ENCODE measurements at regions not wholly inside any gene's neighbourhood (a gene's known extent, or its start where the extent isn't known, plus 50 kb on each side); places are given as distances from the start of the nearest gene placed in this dataset.
"Not testable (repeated sequence)": the region's sequence is repeated elsewhere in the genome, so short reads cannot be mapped to it uniquely, and the experiment has no call there.

DNA sequence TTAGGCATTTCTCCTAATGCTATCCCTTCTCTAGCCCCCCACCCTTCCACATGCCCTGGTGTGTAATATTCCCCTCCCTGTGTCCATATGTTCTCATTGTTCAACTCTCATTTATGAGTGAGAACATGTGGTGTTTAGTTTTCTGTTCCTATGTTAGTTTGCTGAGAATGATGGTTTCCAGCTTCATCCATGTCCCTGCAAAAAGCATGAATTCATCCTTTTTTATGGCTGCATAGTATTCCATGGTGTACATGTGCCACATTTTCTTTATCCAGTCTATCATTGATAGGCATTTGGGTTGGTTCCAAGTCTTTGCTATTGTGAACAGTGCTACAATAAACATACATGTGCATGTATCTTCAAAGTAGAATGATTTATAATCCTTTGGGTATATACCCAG is 161.0 kb upstream of the ZNF644 start:
- CTCF ChIA-PET (ENCODE audit: low intra/inter-chr PET ratio); H3K9me3 ChIP-seq (replicated peaks; ENCODE audit: control insufficient read depth, insufficient read depth, low read depth, low read length); H3K4me1 ChIP-seq (replicated peaks in 1 of 2; ENCODE audit: control insufficient read depth in 2 of 2, insufficient read depth in 2 of 2, low read length in 2 of 2); H3K9me1 ChIP-seq (ENCODE audit: control insufficient read depth, insufficient read depth, low read length); H3K4me3 ChIP-seq; H3K36me3 ChIP-seq (ENCODE audit: control insufficient read depth, insufficient read depth, low read length); H4K20me1 ChIP-seq (replicated peaks; ENCODE audit: control insufficient read depth, insufficient read depth, low read length); H3K4me2 ChIP-seq (ENCODE audit: insufficient read depth, low read length); in situ Hi-C loops (cut with MboI); POLR2A ChIA-PET; H2AFZ ChIP-seq (ENCODE audit: low read depth, low read length); intact Hi-C loops (cut with micrococcal nuclease); ATAC-seq; H3K79me2 ChIP-seq (ENCODE audit: control insufficient read depth, insufficient read depth, low read length); BruUV-seq (replicated peaks); H3K27me3 ChIP-seq (ENCODE audit: control insufficient read depth in 2 of 2, insufficient read depth in 2 of 2, low read length in 2 of 2); FAIRE-seq; DNase-seq (ENCODE audit: extremely low read depth in 1 of 4, low spot score in 3 of 4); H3K27ac ChIP-seq (ENCODE audit: extremely low read depth, low read depth, low read length); H3K9ac ChIP-seq (ENCODE audit: insufficient read depth in 1 of 2, low read depth in 2 of 2, low read length in 2 of 2): not testable (repeated sequence)
- peak; percentile 77 for TF ChIP-seq ZNF146 (CRISPR knock-in tag; IDR thresholded peaks at IDR 0.05; ENCODE audit: unreplicated experiment)

DNA sequence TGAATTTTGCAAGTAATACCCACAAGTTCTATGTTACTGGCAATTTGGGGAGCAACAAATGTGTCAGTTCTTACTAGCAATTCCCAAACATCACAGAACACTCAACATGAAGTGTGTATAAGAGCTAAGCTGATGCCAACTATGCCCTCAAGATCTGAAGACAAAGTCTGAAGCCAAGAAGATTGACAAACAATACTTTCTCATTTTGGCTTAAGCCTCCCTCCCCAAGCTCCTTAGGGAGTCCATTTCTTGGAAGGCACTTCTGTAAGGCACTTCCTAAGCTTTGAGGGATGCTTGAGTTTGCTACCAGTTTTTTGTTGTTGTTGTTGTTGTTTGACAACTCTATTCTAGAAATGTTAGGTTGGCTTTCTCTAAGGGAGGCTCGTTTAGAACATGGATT is 154.4 kb upstream of the ZNF644 start:
- Histone ChIP-seq H3K9me1 (ENCODE audit: control insufficient read depth, insufficient read depth, low read length) (no peaks in the 10 kb centered on the region), H3K4me3 (no peak overlapping the region), H2AFZ (ENCODE audit: low read depth, low read length) (no peak overlapping the region), H3K9me3 (replicated peaks; ENCODE audit: control insufficient read depth, insufficient read depth, low read depth, low read length) (no peaks in the 10 kb centered on the region), H3K27me3 (ENCODE audit: control insufficient read depth in 2 of 2, insufficient read depth in 2 of 2, low read length in 2 of 2) (peaks cover 12 to 25% of the 10 kb centered on the region in 2 experiments; a peak in 4 of 5 replicates), H4K20me1 (replicated peaks; ENCODE audit: control insufficient read depth, insufficient read depth, low read length) (no peaks in the 10 kb centered on the region), H3K79me2 (ENCODE audit: control insufficient read depth, insufficient read depth, low read length) (no peaks in the 10 kb centered on the region), H3K4me1 (replicated peaks in 1 of 2; ENCODE audit: control insufficient read depth in 2 of 2, insufficient read depth in 2 of 2, low read length in 2 of 2) (no peaks in the 10 kb centered on the region), H3K9ac (ENCODE audit: insufficient read depth in 1 of 2, low read depth in 2 of 2, low read length in 2 of 2) (no peak overlapping the region), H3K4me2 (ENCODE audit: insufficient read depth, low read length) (no peak overlapping the region), H3K36me3 (ENCODE audit: control insufficient read depth, insufficient read depth, low read length) (no peaks in the 10 kb centered on the region), H3K27ac (ENCODE audit: extremely low read depth, low read depth, low read length) (no peak overlapping the region)
- in situ Hi-C loops (cut with MboI), result no loop called here
- BruUV-seq (replicated peaks), result no TSS peak
- DNase-seq (ENCODE audit: extremely low read depth in 1 of 4, low spot score in 3 of 4), result no peak
- no peak for ATAC-seq
- ChIA-PET POLR2A (no interaction called here), CTCF (ENCODE audit: low intra/inter-chr PET ratio) (no interaction called here)
- no peak for FAIRE-seq
- intact Hi-C loops (cut with micrococcal nuclease), result no loop called here
- WGBS (ENCODE audit: insufficient coverage, low coverage, missing lambda C conversion rate), result 0% methylated on average over 1 of the region's 1 CpG
- TF ChIP-seq BACH1 (tag; IDR thresholded peaks at IDR 0.05), result no peak
- TF ChIP-seq CHD1 (IDR thresholded peaks at IDR 0.05; ENCODE audit: low read length), result no peak
- no peak for TF ChIP-seq RFX7 (CRISPR knock-in tag; IDR thresholded peaks at IDR 0.05)
- no peak for TF ChIP-seq ADNP (tag; IDR thresholded peaks at IDR 0.05)
- TF ChIP-seq, protein P1, sequence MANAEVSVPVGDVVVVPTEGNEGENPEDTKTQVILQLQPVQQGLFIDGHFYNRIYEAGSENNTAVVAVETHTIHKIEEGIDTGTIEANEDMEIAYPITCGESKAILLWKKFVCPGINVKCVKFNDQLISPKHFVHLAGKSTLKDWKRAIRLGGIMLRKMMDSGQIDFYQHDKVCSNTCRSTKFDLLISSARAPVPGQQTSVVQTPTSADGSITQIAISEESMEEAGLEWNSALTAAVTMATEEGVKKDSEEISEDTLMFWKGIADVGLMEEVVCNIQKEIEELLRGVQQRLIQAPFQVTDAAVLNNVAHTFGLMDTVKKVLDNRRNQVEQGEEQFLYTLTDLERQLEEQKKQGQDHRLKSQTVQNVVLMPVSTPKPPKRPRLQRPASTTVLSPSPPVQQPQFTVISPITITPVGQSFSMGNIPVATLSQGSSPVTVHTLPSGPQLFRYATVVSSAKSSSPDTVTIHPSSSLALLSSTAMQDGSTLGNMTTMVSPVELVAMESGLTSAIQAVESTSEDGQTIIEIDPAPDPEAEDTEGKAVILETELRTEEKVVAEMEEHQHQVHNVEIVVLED (CRISPR knock-in tag; IDR thresholded peaks at IDR 0.05), result no peak
- TF ChIP-seq, protein P2, sequence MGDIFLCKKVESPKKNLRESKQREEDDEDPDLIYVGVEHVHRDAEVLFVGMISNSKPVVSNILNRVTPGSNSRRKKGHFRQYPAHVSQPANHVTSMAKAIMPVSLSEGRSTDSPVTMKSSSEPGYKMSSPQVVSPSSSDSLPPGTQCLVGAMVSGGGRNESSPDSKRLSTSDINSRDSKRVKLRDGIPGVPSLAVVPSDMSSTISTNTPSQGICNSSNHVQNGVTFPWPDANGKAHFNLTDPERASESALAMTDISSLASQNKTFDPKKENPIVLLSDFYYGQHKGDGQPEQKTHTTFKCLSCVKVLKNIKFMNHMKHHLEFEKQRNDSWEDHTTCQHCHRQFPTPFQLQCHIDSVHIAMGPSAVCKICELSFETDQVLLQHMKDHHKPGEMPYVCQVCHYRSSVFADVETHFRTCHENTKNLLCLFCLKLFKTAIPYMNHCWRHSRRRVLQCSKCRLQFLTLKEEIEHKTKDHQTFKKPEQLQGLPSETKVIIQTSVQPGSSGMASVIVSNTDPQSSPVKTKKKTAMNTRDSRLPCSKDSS (IDR thresholded peaks at IDR 0.05; ENCODE audit: low read depth, partially characterized antibody), result no peak
- no peak for TF ChIP-seq NFE2L1 (tag; IDR thresholded peaks at IDR 0.05; ENCODE audit: borderline replicate concordance, low read depth)
- TF ChIP-seq CC2D1A (IDR thresholded peaks at IDR 0.05), result no peak
- TF ChIP-seq ZBED1 (IDR thresholded peaks at IDR 0.05), result no peak
- no peak for TF ChIP-seq U2AF2 (optimal IDR thresholded peaks at IDR 0.05; ENCODE audit: low read depth, low read length)
- TF ChIP-seq GTF2E2 (tag; IDR thresholded peaks at IDR 0.05), result no peak
- TF ChIP-seq SMAD1 (IDR thresholded peaks at IDR 0.05; ENCODE audit: low read depth, low read length, partially characterized antibody), result no peak
- TF ChIP-seq YY1 (IDR thresholded peaks at IDR 0.05; ENCODE audit: borderline replicate concordance in 1 of 3, control insufficient read depth in 1 of 3, extremely low read depth in 1 of 3, insufficient read depth in 3 of 3, insufficient read length in 1 of 3, insufficient replicate concordance in 2 of 3, low read depth in 1 of 3, low read length in 2 of 3), result no peak

Data from K562 (cell line).